AG04449 (cell line): ENCODE measurements at regions not wholly inside any gene's neighbourhood (a gene's known extent, or its start where the extent isn't known, plus 50 kb on each side); places are given as distances from the start of the nearest gene placed in this dataset.

ENCODE experiments used
- CTCF ChIA-PET: fragments of 350-600 bp; formaldehyde crosslinking; extraction: SDS; loops from one replicate; lab custom pipeline; 2021; ENCODE audit warnings: antibody characterized with exemption; lab: Yijun Ruan, JAX
- POLR2A ChIA-PET: fragments of 400-600, 350-600 bp; formaldehyde crosslinking; extraction: SDS; loops from one replicate; lab custom pipeline; 2020; ENCODE audit warnings: antibody characterized with exemption, inconsistent platforms; lab: Yijun Ruan, JAX
- DNase-seq: peaks from one replicate; pipeline ENCODE4 v3.0.0-alpha.2; 2010; ENCODE audit warnings: low read depth, low spot score
- H3K4me3 ChIP-seq: 2 replicates; pipeline ENCODE4 v1.5.1; 2011; ENCODE audit warnings: low read depth, mild to moderate bottlenecking, control low read depth, low read length
- TF ChIP-seq, protein P1 (sequence below): IDR thresholded peaks from one replicate; pipeline ENCODE4 v1.5.1; 2011; ENCODE audit warnings: mild to moderate bottlenecking, moderate library complexity, low read length, control low read depth, inconsistent platforms; ENCODE audit not compliant: insufficient read depth; ENCODE audit errors: missing control alignments

DNA sequence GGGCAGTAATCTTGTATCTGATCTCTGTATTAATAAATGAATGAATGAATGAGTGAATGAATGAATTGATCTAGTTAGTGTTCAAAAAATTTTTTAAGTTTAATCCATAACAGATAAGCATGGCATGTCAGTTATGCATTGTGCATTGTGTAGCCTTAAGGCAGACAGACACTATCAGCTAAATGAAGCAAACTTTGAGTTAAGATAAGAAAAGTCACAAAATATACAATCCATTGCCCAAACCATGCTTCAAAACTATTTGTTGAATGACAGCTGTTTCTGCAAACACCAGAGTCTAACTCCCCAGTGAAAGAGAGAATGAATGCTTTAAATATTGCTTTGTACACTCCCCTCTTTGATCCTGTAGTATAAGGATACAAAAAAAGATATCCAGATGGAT is 314.3 kb upstream of the ETAA1 start:
- ChIA-PET CTCF (interaction anchor here (1.0 kb wide), 1 partner anchor 12 kb away, joined by 3 read pairs; no protein-coding TSS in a partner anchor), POLR2A (no interaction called here)
- no peak overlapping the region for H3K4me3 ChIP-seq
- TF ChIP-seq, protein P1, sequence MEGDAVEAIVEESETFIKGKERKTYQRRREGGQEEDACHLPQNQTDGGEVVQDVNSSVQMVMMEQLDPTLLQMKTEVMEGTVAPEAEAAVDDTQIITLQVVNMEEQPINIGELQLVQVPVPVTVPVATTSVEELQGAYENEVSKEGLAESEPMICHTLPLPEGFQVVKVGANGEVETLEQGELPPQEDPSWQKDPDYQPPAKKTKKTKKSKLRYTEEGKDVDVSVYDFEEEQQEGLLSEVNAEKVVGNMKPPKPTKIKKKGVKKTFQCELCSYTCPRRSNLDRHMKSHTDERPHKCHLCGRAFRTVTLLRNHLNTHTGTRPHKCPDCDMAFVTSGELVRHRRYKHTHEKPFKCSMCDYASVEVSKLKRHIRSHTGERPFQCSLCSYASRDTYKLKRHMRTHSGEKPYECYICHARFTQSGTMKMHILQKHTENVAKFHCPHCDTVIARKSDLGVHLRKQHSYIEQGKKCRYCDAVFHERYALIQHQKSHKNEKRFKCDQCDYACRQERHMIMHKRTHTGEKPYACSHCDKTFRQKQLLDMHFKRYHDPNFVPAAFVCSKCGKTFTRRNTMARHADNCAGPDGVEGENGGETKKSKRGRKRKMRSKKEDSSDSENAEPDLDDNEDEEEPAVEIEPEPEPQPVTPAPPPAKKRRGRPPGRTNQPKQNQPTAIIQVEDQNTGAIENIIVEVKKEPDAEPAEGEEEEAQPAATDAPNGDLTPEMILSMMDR = no peak
- DNase-seq = no peak

DNA sequence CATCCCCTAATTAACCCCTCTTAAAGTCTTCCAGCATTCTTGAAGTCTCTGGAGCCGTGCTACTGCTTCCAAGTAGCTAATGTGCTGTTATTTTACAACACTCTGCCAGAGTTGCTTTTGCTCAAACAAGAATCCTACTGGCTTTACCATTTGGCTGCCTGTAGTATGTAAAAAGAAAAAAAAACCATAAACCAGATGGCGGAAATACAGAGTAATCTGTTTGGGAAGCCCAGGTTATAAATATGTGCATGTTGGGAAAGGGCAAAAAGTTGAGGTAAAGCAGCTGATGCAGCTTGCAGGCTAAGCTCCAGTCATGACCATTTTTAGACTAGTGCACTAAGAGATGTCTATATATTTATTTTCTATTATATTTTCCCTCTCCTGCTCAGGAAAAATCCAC is 313.2 kb upstream of the ETAA1 start:
- TF ChIP-seq, protein P1 = no peak
- no peak overlapping the region for H3K4me3 ChIP-seq
- DNase-seq = no peak
- CTCF ChIA-PET = interaction anchor here (1.0 kb wide), 1 partner anchor 11 kb away, joined by 3 read pairs; no protein-coding TSS in a partner anchor
- POLR2A ChIA-PET = no interaction called here

DNA sequence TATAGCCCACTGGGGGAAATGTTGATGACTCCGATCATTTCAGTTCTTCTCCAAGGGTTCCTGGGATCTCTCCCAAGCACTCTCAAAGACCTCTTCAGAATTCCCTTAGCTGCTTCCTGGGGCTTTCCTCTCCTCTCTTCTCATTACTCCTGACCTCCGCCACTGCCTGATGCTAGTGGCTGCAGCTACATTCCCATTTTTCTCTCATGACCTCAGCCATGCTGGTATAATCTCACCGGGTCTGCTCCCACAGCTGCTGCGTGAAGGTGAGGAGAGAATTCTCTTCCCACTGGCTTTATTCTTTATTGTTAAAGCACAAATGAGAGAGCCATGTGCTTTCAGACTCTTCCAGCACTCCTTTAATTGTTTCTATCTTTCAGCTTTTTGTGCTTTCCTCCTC is 312.0 kb upstream of the ETAA1 start:
- ChIA-PET POLR2A (no interaction called here), CTCF (no interaction called here)
- TF ChIP-seq, protein P1 = no peak
- H3K4me3 ChIP-seq = no peak overlapping the region
- DNase-seq = no peak

DNA sequence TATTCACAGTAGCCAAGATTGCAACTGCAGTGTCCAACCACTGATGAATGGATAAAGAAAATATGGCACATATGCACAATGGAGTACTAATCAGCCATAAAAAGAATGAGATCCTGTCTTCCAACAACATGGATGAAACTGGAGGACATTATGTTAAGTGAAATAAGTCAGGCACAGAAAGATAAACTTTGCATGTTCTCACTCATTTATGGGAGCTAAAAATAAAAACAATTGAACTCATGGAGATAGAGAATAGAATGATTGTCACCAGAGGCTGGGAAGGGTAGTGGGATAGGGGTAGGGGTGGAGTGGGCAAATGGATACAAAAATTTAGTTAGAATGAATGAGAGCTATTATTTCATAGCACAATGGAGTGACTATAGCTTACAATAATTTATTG is 305.5 kb upstream of the ETAA1 start:
- no peak for DNase-seq
- CTCF ChIA-PET = no interaction called here

DNA sequence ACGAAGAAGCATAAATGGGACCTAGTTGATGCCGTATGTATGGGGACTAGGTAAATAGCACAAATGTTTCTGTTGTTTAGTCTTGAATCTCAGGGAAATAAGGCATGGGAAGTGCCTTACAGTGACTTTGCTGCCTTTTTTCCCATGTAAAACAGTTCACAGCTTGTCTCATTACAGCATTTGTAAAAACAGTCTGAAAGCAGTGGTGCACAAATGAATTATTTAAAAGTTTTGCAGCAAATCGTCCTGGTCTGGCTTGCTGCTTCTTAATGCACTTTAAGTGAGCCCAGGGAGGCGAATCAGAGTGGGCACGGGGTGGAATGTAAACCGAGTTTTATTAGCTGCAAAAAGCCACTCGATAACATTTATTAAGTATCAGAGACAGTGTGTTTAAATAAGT is 302.0 kb upstream of the ETAA1 start:
- no peak overlapping the region for H3K4me3 ChIP-seq
- no peak for DNase-seq
- TF ChIP-seq, protein P1 = no peak
- ChIA-PET CTCF (interaction anchor here (0.6 to 1.1 kb wide), 2 partner anchors 12 to 220 kb away, joined by 3 read pairs; no protein-coding TSS in a partner anchor), POLR2A (no interaction called here)

More for the DNA sequence above, 305.5 kb upstream of the ETAA1 start:
- no peak overlapping the region for H3K4me3 ChIP-seq
- TF ChIP-seq, protein P1 = no peak
- POLR2A ChIA-PET = no interaction called here

DNA sequence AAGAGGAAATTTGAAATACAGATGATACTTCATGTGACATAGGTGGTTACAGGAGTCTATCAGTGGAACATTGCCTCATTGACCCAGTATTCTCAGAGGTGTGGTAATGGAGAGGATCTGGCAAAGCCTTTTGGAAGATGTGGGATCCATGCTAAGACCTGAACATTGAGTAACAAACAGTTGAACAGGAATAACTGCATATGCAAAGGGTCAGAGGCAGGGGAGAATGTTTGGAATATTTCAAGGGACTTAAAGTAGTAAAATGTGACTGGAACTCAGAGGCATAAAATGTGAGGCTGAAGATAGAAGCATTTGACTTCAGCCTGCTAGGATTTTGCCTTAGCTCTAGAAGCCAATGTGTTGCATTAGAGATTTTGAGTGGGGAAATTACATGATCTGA is 300.2 kb upstream of the ETAA1 start:
- POLR2A ChIA-PET = no interaction called here
- CTCF ChIA-PET = no interaction called here
- no peak for DNase-seq
- H3K4me3 ChIP-seq = no peak overlapping the region
- TF ChIP-seq, protein P1 = no peak
